Neural cell (in vitro differentiated cells): ENCODE measurements at regions not wholly inside any gene's neighbourhood (a gene's known extent, or its start where the extent isn't known, plus 50 kb on each side); places are given as distances from the start of the nearest gene placed in this dataset.

Experiments
- CTCF ChIP-seq: fragments of 450-650 bp; IDR thresholded peaks from 2 replicates; pipeline ENCODE4 v1.5.1; 2014; ENCODE audit warnings: antibody characterized with exemption, mild to moderate bottlenecking, moderate library complexity; ENCODE audit not compliant: poor library complexity, severe bottlenecking
- EP300 ChIP-seq: fragments of 450-650 bp; conservative IDR thresholded peaks from 2 replicates; pipeline ENCODE4 v1.6.1; 2014; ENCODE audit warnings: antibody characterized with exemption, mild to moderate bottlenecking, moderate library complexity; ENCODE audit not compliant: poor library complexity, severe bottlenecking
- EZH2 ChIP-seq: fragments of 200-600, 300-800 bp; shearing (Covaris generic), sonication (generic); IDR thresholded peaks from 2 replicates; pipeline ENCODE4 v1.6.1; 2014; ENCODE audit warnings: antibody characterized with exemption, low read length, borderline replicate concordance, mild to moderate bottlenecking; ENCODE audit not compliant: insufficient read depth, poor library complexity, severe bottlenecking
- MXI1 ChIP-seq: fragments of 450-650 bp; conservative IDR thresholded peaks from 2 replicates; pipeline ENCODE4 v1.6.1; 2014; ENCODE audit warnings: antibody characterized with exemption, mild to moderate bottlenecking; ENCODE audit not compliant: poor library complexity, severe bottlenecking
- RAD21 ChIP-seq: fragments of 450-650 bp; conservative IDR thresholded peaks from 2 replicates; pipeline ENCODE4 v1.6.1; 2014; ENCODE audit warnings: antibody characterized with exemption, mild to moderate bottlenecking, moderate library complexity
- TF ChIP-seq, protein P1 (sequence below): IDR thresholded peaks from 2 replicates; pipeline ENCODE4 v1.6.1; 2012; ENCODE audit warnings: borderline replicate concordance

DNA sequence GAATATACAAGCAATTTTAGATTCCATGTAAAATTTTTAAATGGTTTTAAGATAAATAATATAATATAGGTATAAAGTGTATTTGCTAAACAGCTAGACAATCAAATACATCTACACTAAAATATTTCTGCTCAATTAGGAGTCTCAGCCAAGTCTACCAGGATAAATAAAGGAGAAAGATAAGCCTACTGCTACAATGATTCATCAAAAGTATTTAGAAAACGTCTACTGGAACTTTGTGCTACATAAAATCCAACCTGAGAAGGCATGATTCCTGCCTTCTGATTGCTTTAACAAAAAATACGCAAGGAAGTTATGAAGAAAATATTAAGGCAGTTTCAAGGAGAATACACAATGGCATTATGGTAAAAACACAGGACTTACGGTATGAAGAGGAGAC is 570.6 kb downstream of the EFNA5 start:
- TF ChIP-seq CTCF (no peak), EZH2 (no peak), EP300 (no peak), MXI1 (no peak), RAD21 (no peak)
- TF ChIP-seq, protein P1, sequence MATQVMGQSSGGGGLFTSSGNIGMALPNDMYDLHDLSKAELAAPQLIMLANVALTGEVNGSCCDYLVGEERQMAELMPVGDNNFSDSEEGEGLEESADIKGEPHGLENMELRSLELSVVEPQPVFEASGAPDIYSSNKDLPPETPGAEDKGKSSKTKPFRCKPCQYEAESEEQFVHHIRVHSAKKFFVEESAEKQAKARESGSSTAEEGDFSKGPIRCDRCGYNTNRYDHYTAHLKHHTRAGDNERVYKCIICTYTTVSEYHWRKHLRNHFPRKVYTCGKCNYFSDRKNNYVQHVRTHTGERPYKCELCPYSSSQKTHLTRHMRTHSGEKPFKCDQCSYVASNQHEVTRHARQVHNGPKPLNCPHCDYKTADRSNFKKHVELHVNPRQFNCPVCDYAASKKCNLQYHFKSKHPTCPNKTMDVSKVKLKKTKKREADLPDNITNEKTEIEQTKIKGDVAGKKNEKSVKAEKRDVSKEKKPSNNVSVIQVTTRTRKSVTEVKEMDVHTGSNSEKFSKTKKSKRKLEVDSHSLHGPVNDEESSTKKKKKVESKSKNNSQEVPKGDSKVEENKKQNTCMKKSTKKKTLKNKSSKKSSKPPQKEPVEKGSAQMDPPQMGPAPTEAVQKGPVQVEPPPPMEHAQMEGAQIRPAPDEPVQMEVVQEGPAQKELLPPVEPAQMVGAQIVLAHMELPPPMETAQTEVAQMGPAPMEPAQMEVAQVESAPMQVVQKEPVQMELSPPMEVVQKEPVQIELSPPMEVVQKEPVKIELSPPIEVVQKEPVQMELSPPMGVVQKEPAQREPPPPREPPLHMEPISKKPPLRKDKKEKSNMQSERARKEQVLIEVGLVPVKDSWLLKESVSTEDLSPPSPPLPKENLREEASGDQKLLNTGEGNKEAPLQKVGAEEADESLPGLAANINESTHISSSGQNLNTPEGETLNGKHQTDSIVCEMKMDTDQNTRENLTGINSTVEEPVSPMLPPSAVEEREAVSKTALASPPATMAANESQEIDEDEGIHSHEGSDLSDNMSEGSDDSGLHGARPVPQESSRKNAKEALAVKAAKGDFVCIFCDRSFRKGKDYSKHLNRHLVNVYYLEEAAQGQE, result no peak
